Mesendoderm (in vitro differentiated cells): ENCODE measurements at regions not wholly inside any gene's neighbourhood (a gene's known extent, or its start where the extent isn't known, plus 50 kb on each side); places are given as distances from the start of the nearest gene placed in this dataset.

Source experiments
- DNase-seq: peaks from one replicate; pipeline ENCODE4 v3.0.0; 2013
- H2AK5ac ChIP-seq: 2 replicates; pipeline ENCODE4 v1.6.1; 2013; ENCODE audit warnings: low read length, inconsistent platforms
- H2BK120ac ChIP-seq: 2 replicates; pipeline ENCODE4 v1.6.1; 2013; ENCODE audit warnings: low read depth, mild to moderate bottlenecking, low read length, moderate library complexity, mixed read lengths
- H2BK15ac ChIP-seq: replicated peaks from 2 replicates; pipeline ENCODE4 v1.6.1; 2013; ENCODE audit warnings: low read depth, mild to moderate bottlenecking, moderate library complexity
- H2BK5ac ChIP-seq: 2 replicates; pipeline ENCODE4 v1.6.1; 2013; ENCODE audit warnings: low read length, inconsistent platforms
- H3K18ac ChIP-seq: 2 replicates; pipeline ENCODE4 v1.6.1; 2013; ENCODE audit warnings: mild to moderate bottlenecking, low read length, mixed read lengths
- H3K23ac ChIP-seq: one replicate; pipeline ENCODE4 v1.6.1; 2013; ENCODE audit warnings: low read length
- H3K27ac ChIP-seq: 2 replicates; pipeline ENCODE4 v1.5.1; 2013; ENCODE audit warnings: low read depth, mild to moderate bottlenecking, inconsistent platforms, low read length, moderate library complexity
- H3K27me3 ChIP-seq: 2 replicates; pipeline ENCODE4 v1.6.1; 2013; ENCODE audit warnings: low read length, control low read depth, mild to moderate bottlenecking, inconsistent platforms; ENCODE audit not compliant: insufficient read depth, poor library complexity
- H3K36me3 ChIP-seq: 2 replicates; pipeline ENCODE4 v1.6.1; 2013; ENCODE audit warnings: low read length, inconsistent platforms; ENCODE audit not compliant: control insufficient read depth, insufficient read depth
- H3K4ac ChIP-seq: one replicate; pipeline ENCODE4 v1.6.1; 2013; ENCODE audit warnings: low read depth, mild to moderate bottlenecking, low read length, moderate library complexity
- H3K4me1 ChIP-seq: 2 replicates; pipeline ENCODE4 v1.6.1; 2013; ENCODE audit warnings: low read depth, low read length, inconsistent platforms; ENCODE audit not compliant: control insufficient read depth
- H3K4me2 ChIP-seq: 2 replicates; pipeline ENCODE4 v1.6.1; 2013; ENCODE audit warnings: low read length
- H3K4me3 ChIP-seq: 2 replicates; pipeline ENCODE4 v1.5.1; 2013; ENCODE audit warnings: mild to moderate bottlenecking, low read length
- H3K56ac ChIP-seq: one replicate; pipeline ENCODE4 v1.6.1; 2013; ENCODE audit warnings: low read length
- H3K79me1 ChIP-seq: 2 replicates; pipeline ENCODE4 v1.6.1; 2013; ENCODE audit warnings: low read length, inconsistent platforms
- H3K79me2 ChIP-seq: 2 replicates; pipeline ENCODE4 v1.6.1; 2013; ENCODE audit warnings: mild to moderate bottlenecking, low read length; ENCODE audit not compliant: control insufficient read depth, insufficient read depth
- H3K9ac ChIP-seq: 2 replicates; pipeline ENCODE4 v1.6.1; 2013; ENCODE audit warnings: low read length, inconsistent platforms
- H4K5ac ChIP-seq: one replicate; pipeline ENCODE4 v1.6.1; 2013; ENCODE audit warnings: low read length
- H4K8ac ChIP-seq: one replicate; pipeline ENCODE4 v1.6.1; 2013; ENCODE audit warnings: low read depth, mild to moderate bottlenecking, control low read depth, low read length, moderate library complexity
- WGBS: extraction: QIAGEN DNeasy Blood & Tissue Kit; methylation state at CpG from one replicate; pipeline ENCODE4 v1.1.7; 2013; ENCODE audit warnings: low lambda C conversion rate, missing lambda C conversion rate; ENCODE audit not compliant: insufficient coverage; ENCODE audit errors: extremely low coverage; 5-methylcytosine and 5-hydroxymethylcytosine counted together

DNA sequence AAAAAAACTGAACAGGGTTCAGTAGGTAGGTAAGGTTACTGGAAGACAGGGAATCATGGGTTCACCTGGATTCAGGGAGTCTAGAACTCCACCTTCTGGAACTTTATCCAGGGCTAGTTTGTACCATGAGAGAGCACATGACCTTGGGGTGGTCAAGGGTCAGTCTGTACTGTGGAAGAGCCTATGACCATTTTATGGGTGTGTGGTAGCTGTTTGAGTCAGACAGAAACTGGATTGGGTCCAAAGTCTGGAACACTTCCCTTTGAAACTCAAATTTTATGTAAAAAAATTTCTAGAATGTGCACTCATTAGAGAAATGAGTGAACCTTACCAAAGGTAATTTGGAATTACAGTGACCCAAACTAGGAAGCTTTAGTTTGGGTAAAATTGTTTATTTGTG lies 486.0 kb upstream of the AGTR1 start:
- no peak overlapping the region for H3K9ac ChIP-seq
- no peak overlapping the region for H3K23ac ChIP-seq
- no peak overlapping the region for H3K56ac ChIP-seq
- no peak overlapping the region for H2BK120ac ChIP-seq
- H4K5ac ChIP-seq: no peak overlapping the region
- no peaks in the 10 kb centered on the region for H3K36me3 ChIP-seq
- H3K4me2 ChIP-seq: no peak overlapping the region
- no peaks in the 10 kb centered on the region for H3K4me1 ChIP-seq
- no peak overlapping the region for H2BK5ac ChIP-seq
- no peak for DNase-seq
- H3K79me2 ChIP-seq: no peaks in the 10 kb centered on the region
- no peak overlapping the region for H3K27ac ChIP-seq
- no peak overlapping the region for H4K8ac ChIP-seq
- no peaks in the 10 kb centered on the region for H3K79me1 ChIP-seq
- H3K4me3 ChIP-seq: no peak overlapping the region
- no peak overlapping the region for H3K18ac ChIP-seq
- H2AK5ac ChIP-seq: no peak overlapping the region
- H2BK15ac ChIP-seq: no peak overlapping the region
- H3K4ac ChIP-seq: no peak overlapping the region
- H3K27me3 ChIP-seq: no peaks in the 10 kb centered on the region

GRCh38 chr3:148214705-148215104 lies 483.0 kb upstream of the AGTR1 start:
- H2BK120ac ChIP-seq: no peak overlapping the region
- no peaks in the 10 kb centered on the region for H3K79me1 ChIP-seq
- H3K56ac ChIP-seq: no peak overlapping the region
- H3K79me2 ChIP-seq: no peaks in the 10 kb centered on the region
- no peak for DNase-seq
- no peak overlapping the region for H3K4me3 ChIP-seq
- no peaks in the 10 kb centered on the region for H3K27me3 ChIP-seq
- H3K27ac ChIP-seq: no peak overlapping the region
- no peaks in the 10 kb centered on the region for H3K36me3 ChIP-seq
- no CpG with 5 or more reads among the region's 3 CpGs for WGBS
- H4K5ac ChIP-seq: no peak overlapping the region
- no peak overlapping the region for H3K23ac ChIP-seq
- H2BK15ac ChIP-seq: no peak overlapping the region
- H4K8ac ChIP-seq: no peak overlapping the region
- no peak overlapping the region for H2AK5ac ChIP-seq
- no peak overlapping the region for H3K18ac ChIP-seq
- H3K9ac ChIP-seq: no peak overlapping the region
- H2BK5ac ChIP-seq: no peak overlapping the region
- no peak overlapping the region for H3K4me2 ChIP-seq
- H3K4ac ChIP-seq: no peak overlapping the region
- no peaks in the 10 kb centered on the region for H3K4me1 ChIP-seq

DNA sequence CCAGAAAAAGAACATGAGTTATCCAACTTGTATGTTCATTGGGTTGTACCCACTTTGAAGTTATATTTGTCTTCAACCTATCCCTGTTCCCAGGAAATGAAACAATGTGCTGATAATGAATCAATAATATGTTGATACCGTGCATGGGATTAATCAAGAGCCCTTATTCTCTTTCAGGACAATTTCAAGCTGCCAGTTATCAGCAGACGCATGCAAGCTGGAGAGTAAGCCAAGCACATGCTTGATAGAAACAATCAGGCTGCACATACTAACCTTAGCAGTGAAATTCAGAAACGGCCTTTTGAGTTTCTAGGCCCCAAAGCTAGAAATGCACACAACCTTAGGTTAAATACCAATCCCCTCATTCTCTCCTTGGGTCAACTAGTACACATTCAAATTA lies 480.4 kb upstream of the AGTR1 start:
- Histone ChIP-seq H3K23ac (no peak overlapping the region), H2BK120ac (no peak overlapping the region), H4K8ac (no peak overlapping the region), H3K27ac (no peak overlapping the region), H3K4ac (no peak overlapping the region), H2BK5ac (no peak overlapping the region), H3K4me2 (no peak overlapping the region), H4K5ac (no peak overlapping the region), H3K4me3 (no peak overlapping the region), H3K9ac (no peak overlapping the region), H3K18ac (no peak overlapping the region), H3K56ac (no peak overlapping the region), H3K4me1 (no peaks in the 10 kb centered on the region), H3K27me3 (no peaks in the 10 kb centered on the region), H3K79me2 (no peaks in the 10 kb centered on the region), H3K79me1 (no peaks in the 10 kb centered on the region), H2AK5ac (no peak overlapping the region), H2BK15ac (no peak overlapping the region), H3K36me3 (no peaks in the 10 kb centered on the region)
- DNase-seq: no peak
- WGBS: no CpG with 5 or more reads among the region's 3 CpGs

- no peak overlapping the region for H3K56ac ChIP-seq
- no peak overlapping the region for H2BK120ac ChIP-seq
- no peak overlapping the region for H2BK15ac ChIP-seq
- no peak overlapping the region for H3K23ac ChIP-seq
- H3K4ac ChIP-seq: no peak overlapping the region
- H3K9ac ChIP-seq: no peak overlapping the region
- H4K8ac ChIP-seq: no peak overlapping the region
- no peak overlapping the region for H3K4me3 ChIP-seq
- no peaks in the 10 kb centered on the region for H3K4me1 ChIP-seq
- H3K79me2 ChIP-seq: no peaks in the 10 kb centered on the region
- no peaks in the 10 kb centered on the region for H3K79me1 ChIP-seq
- H2AK5ac ChIP-seq: no peak overlapping the region
- no peak overlapping the region for H2BK5ac ChIP-seq
- no peak for DNase-seq
- H4K5ac ChIP-seq: no peak overlapping the region
- WGBS: no CpG with 5 or more reads among the region's 3 CpGs
- no peak overlapping the region for H3K27ac ChIP-seq
- no peak overlapping the region for H3K18ac ChIP-seq
- no peaks in the 10 kb centered on the region for H3K36me3 ChIP-seq
- no peak overlapping the region for H3K4me2 ChIP-seq
- H3K27me3 ChIP-seq: no peaks in the 10 kb centered on the region
Observed at GRCh38 chr3:148218222-148218621, 479.5 kb upstream of the AGTR1 start.

- WGBS: no CpG with 5 or more reads among the region's 2 CpGs
- Histone ChIP-seq H3K36me3 (no peaks in the 10 kb centered on the region), H4K8ac (no peak overlapping the region), H3K9ac (no peak overlapping the region), H3K79me2 (no peaks in the 10 kb centered on the region), H2AK5ac (no peak overlapping the region), H2BK15ac (no peak overlapping the region), H2BK120ac (no peak overlapping the region), H3K4me2 (no peak overlapping the region), H3K4ac (no peak overlapping the region), H2BK5ac (no peak overlapping the region), H3K18ac (no peak overlapping the region), H3K56ac (no peak overlapping the region), H4K5ac (no peak overlapping the region), H3K79me1 (no peaks in the 10 kb centered on the region), H3K27me3 (no peaks in the 10 kb centered on the region), H3K23ac (no peak overlapping the region), H3K4me3 (no peak overlapping the region), H3K27ac (no peak overlapping the region), H3K4me1 (no peaks in the 10 kb centered on the region)
- no peak for DNase-seq
Observed at GRCh38 chr3:148219999-148220398, 477.7 kb upstream of the AGTR1 start.

- DNase-seq: no peak
- Histone ChIP-seq H2BK15ac (no peak overlapping the region), H3K4me3 (no peak overlapping the region), H3K4me1 (no peaks in the 10 kb centered on the region), H3K4ac (no peak overlapping the region), H3K27me3 (no peaks in the 10 kb centered on the region), H3K27ac (no peak overlapping the region), H4K5ac (no peak overlapping the region), H3K18ac (no peak overlapping the region), H2BK5ac (no peak overlapping the region), H3K79me2 (no peaks in the 10 kb centered on the region), H3K79me1 (no peaks in the 10 kb centered on the region), H3K36me3 (no peaks in the 10 kb centered on the region), H2BK120ac (no peak overlapping the region), H4K8ac (no peak overlapping the region), H3K9ac (no peak overlapping the region), H3K56ac (no peak overlapping the region), H3K23ac (no peak overlapping the region), H3K4me2 (no peak overlapping the region), H2AK5ac (no peak overlapping the region)
- WGBS: no CpG with 5 or more reads among the region's 1 CpG
Observed at GRCh38 chr3:148221303-148221702, 476.4 kb upstream of the AGTR1 start.
